NCI-H748 (cell line): ENCODE measurements at regions not wholly inside any gene's neighbourhood (a gene's known extent, or its start where the extent isn't known, plus 50 kb on each side); places are given as distances from the start of the nearest gene placed in this dataset.
"Not testable (repeated sequence)": the region's sequence is repeated elsewhere in the genome, so short reads cannot be mapped to it uniquely, and the experiment has no call there.

Source experiments
- DNase-seq: peaks from one replicate; lab custom pipeline; 2025; ENCODE audit not compliant: unreplicated experiment; lab: John Stamatoyannopoulos, UW

DNA sequence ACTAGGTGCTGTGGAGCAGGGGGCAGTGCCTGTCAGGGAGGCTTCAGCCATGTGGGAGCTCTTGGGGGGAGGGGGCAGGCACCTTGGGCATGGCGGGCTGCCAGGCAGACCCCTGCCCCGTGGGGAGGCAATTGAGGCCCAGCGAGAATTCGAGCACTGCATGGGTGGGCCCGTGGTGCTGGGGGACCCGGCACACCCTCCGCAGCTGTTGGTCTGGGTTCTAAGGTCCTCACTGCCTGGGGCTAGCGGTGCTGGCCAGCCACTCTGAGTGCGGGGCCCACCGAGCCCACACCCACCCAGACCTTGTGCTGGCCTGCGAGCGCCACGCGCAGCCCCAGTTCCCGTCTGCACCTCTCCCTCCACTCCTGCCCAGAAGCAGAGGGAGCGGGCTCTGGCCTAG lies 835.5 kb upstream of the CNTN5 start:
- DNase-seq, result no peak

DNA sequence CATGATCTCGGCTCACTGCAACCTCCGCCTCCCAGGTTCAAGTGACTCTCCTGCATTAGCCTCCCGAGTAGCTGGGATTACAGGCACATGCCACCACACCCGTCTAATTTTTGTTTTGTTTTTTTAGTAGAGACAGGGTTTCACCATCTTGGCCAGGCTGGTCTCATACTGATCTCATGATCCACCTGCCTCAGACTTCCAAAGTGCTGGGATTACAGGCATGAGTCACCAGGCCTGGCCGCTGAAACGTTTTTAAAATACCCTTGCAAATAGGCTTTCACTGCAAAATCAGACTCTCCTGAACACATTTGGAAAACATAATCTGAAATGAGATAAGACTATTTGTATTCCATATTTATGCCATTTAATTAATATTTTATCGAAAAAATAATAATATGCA lies 826.1 kb upstream of the CNTN5 start:
- DNase-seq, result no peak

DNA sequence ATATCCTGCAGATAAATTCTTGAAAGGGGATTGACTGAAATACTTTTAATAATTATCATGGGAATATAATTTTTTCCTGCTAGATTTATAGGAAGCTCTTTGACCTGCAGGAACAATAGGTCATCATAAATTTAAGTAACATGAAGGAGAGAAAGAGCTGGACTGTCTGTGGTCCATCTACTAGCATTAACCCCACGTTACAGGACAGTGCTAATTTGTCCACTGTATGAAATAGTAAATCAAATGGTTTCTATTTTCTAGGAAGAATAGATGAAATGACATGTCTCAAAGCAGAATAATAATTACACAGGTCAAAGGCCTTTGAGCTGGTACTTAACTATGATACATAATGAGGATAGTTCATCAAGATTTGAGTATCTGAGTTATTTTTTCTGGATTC lies 825.4 kb upstream of the CNTN5 start:
- no peak for DNase-seq

DNA sequence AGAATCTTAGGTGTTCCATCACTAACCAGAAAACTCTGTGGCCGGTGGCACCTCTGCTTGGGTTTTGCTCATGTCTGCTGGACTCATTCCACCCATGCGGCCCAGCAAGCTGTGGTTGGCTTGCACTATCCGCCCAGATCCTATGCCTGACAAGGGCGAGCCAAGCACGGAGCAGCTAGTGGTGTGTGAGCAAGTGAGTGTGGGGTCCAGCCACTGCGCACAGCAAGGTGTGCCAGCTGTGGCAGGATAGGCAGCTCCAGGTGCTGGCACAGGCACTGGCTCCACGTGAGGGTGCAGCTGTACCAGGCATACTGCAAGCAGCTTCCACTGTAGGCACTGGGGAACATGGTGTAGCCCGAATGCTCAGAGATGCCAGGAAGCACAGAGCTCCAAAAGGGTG lies 813.7 kb upstream of the CNTN5 start:
- no peak for DNase-seq

DNA sequence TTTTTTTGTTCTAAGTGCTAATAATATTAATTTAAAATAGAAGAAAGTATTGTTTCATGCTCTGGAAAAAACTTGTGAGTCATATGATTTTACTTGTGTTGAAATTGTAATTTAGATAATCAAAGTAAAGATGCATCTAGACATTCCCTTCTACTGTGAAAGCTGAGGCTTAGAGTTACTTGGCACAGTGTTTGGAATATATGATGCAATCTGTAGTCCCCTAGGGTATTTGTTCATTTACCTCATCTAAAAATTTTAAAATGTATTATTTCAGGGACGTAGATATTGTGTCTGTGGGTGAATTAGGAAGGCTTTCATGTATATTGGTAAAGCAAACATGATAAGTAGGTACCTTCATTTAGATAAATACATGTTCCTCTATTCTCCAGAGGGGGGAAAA lies 793.5 kb upstream of the CNTN5 start:
- DNase-seq, result no peak

DNA sequence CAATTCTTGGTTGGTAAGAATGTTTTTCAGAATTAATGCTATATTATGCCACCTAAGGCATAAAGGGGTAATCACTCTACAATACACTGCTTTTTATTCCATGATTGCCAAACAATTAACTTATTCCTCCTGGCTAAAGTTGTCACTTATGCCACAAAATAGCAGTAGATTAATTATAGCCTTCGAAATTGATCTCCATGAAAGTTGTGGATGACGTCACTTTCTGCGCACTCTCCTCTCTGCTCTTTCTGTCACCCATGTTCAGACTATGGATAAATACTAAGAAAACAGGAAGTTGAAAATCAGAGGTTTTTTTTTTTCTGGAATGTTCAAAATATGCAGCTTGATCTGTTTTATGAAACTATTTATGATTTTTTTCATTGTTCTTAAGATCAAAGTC lies 790.1 kb upstream of the CNTN5 start:
- DNase-seq, result no peak

DNA sequence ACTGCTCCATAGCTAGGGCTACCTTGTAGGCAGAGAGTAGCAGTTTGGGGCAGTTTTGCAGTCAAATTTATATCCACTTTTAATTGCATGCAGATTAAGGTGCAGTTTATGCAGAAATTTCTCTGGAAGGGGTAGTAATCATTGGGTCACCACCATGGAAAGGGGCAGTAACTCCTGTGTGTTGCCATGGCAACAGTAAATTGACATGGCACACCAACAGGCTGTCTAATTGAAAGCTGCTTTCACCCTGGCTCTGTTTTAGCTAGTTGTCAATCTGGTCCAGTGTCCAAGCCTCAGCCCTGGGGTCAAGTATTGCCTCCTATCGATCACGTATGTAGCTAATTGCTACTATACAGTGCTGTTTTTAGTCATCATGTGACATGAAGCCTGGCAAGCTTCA lies 786.1 kb upstream of the CNTN5 start:
- DNase-seq, result peak; percentile 42

DNA sequence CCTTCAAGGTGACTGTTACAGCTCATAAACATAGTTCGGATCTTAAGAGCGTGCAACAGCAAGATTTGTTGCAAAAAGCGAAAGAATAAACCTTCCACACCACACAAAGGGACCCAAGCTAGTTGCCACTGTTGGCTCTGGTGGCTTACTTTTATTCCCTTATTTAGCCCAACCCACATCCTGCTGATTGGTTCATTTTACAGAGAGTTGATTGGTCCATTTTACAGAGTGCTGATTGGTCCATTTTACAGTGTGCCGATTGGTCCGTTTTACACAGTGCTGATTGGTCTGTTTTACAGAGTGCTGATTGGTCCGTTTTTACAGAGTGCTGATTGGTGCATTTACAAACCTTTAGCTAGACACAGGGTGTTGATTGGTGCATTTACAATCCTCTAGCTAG lies 776.9 kb upstream of the CNTN5 start:
- no peak for DNase-seq

DNA sequence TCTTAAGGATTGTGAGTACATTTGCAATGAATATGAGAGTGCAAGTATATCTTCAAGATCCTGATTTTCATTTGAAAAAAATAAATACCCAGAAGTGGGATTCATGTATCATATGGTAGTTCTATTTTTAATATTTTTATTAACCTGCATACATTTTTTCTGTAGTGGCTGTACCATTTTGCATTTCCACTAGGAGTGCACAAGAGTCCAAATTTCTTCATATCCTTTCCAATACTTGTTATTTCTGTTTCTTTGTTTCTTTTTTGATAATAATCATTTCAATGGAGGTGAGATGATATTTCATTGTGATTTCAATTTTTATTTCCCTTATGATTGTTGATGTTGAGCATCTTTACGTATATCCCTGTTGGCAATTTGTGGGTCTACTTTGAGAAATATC lies 759.8 kb upstream of the CNTN5 start:
- DNase-seq, result no peak

DNA sequence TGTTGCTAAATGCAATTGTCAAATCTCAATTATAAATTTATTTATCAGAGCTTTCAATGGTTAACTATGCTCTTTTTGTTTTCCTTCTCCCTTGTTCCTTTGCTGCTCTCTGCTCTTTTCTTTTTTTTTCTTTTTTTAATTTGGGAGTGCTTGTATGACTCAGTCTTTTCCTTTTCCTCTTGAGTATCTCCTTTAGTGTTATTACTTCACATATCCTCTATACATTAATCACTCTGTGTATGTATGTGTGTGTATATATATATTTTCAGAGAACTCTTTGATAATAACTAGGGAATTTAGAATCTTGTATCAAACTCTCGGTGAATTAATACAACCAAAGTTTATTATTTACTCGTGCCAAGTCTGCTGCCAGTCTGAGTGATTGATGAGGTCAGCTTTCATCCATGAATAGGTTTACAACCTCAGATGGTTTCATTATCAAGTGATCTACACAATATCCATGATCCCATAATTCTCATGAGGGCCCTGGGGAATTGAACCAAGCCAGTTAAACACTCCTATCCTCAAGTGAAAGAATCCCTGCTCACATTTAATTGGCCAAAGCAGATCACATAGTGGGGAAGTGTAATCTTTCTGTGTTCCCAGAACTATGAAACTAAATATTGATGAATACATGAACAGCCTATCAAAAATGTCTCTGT lies 743.4 kb upstream of the CNTN5 start:
- DNase-seq, result no peak

DNA sequence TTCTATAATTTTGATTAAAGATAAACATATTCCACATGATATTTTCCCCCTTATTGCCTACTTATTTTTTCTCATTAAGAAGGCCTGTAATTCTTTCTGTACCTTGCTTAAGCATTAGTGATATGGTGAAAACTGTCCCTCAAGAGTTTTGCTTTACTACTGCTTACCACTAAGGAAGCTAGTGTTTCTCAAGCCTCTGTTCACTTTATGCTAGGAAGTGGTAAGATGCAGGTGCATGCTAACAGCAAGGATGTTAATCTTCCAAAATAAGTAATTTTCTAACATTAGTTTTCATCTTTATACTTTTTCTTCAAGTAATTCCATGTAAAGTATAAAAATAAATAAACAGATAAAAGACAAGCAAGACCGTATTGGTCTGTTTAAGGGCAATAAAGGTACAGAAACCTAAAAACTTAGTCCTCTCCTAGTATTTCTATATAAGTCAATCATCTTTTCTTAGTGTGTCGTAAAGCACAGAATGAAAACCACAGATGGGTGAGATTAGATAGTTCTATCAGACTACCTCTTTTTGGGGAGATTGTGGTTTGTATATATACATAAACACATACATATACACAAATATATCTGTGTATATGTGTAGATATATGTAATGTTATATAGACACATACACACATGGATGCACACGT lies 731.0 kb upstream of the CNTN5 start:
- DNase-seq, result no peak

DNA sequence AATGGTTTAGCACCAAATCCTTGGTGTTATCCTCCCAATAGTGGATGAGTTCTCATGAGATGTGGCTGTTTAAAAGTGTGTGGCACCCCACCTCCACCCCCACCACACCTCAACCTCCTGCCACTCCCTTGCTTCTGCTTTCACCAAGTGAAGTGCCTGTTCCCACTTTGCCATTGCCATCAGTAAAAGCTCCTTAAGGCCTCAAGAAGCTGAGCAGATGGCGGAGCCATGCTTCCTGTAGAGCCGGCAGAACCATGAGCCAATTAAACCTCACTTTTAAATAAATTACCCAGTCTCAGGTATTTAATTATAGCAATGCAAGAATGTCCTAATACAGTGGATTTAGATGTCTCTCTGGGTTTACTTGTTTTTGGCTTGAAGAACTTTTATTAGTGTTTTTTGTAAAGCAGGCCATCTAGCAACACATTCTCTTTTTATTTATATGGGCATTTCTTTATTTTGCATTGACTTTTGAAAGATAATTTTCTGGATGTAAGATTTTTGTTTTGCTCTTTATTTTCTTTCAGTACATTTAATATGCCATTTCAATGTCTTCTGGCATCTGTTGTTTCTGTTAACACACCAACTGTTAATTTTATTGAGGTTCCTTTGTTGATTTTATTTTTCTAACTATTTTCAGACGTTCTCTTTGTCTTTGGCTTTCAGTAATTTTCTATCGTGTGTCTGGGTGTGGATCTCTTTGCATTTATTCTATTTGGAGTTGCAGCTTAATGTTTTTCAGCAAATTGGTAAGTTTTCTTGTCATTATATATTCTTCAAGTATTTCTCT lies 724.5 kb upstream of the CNTN5 start:
- no peak for DNase-seq

DNA sequence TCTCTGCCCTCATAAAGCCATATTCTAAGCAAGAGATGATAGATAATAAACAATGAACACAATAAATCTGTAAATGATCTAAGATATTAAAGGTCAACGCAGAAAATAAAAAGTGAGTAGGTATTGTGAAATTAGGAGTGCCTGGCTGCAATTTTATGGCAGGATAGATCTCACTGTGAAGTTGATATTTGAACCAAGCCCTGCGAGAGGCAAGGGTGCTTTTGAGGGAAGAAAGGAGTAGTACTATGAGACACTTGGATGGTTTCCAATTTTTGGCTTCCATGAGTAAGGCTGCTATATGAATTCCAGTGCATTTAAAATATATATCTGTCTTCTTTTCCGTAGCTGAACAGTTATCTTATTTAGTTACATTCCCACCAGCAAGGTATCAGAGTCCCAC lies 720.0 kb upstream of the CNTN5 start:
- DNase-seq, result no peak

DNA sequence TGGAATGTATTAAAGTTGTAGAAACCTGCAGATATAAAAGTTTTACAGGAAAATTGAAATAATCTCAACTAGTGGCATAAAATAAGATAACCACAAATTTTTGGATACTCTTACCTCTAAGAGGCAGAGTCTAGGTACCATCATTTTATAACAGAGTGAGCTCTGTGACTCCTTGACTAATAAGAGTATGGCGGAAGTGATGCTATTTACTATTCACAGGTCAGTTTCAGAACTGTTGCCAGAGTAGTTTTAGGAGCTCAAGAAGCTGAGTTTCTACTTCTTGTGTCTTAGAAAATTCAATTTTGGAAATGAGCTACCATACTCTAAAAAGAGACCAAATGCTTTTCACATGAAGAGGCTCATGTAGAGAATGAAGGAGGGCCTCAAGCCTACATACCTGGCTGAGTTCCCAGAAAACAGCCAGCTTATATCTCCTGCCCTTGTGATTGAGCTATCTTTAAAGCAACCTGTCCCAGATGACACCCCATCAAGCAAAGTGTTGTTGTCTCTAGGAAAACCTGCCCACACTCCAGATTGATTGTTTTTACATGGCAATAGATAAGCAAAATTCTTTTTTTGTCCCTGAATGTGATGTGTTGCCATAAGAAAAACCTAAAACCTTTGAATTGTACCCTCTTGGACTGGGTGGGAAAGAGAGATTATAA lies 712.8 kb upstream of the CNTN5 start:
- no peak for DNase-seq

DNA sequence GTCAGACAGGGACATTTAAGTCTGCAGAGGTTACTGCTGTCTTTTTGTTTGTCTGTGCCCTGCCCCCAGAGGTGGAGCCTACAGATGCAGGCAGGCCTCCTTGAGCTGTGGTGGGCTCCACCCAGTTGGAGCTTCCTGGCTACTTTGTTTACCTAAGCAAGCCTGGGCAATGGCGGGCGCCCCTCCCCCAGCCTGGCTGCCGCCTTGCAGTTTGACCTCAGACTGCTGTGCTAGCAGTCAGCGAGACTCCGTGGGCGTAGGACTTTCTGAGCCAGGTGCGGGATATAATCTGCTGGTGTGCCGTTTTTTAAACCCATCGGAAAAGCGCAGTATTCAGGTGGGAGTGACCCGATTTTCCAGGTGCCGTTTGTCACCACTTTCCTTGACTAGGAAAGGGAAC lies 690.4 kb upstream of the CNTN5 start:
- not testable (repeated sequence) for DNase-seq

DNA sequence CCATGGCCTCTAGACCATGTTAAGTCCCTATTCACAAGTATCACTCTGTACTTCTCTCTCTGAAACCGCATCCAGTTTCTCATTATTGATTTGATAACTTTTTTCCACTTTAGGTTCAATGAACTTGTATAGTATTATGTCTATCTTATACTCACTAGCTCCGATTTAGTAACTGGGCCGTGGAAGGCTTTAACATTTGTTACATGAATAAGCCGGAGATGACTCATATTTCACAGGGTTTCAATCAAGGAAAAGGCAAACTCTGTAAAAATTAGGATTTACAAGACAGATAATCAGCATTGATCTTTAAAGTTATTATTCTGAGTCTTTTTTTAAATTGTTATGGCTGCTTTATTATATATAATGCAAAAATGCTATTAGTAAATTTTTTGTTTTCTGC lies 662.2 kb upstream of the CNTN5 start:
- DNase-seq, result no peak

DNA sequence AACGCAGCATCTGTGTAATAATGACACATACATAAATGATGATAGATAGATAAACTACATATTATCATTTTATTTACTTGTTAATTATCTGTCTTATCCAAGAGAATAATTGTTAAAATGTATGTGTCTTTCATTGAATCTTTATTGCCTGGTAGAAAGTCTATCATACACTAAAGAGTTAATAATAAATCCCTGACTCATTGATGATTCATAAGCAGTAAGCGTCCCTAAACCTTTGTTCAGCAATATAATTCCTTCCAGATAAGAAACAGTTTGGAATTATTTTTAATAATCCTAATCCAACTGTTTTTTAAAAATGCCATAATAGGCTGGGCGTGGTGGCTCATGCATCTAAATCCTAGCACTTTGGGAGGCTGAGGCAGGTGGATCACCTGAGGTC lies 655.6 kb upstream of the CNTN5 start:
- no peak for DNase-seq

DNA sequence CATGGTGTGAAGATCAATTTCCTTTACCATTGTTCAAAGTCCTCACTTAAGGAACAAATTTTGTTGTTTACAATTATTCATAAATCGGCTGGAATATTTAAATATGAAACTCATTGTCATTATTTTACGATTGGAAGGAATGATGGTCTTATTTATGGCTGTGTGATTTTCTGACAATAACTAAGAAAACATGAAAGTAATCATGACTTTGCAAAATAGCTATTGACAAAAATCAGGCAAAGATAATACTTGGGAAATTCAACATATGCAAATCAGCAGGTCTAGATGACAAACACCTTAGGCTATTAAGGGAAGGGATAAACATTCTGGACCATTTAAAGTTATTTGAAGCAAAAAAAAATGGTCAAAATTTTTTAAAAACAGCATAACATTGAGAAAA lies 654.8 kb upstream of the CNTN5 start:
- no peak for DNase-seq

DNA sequence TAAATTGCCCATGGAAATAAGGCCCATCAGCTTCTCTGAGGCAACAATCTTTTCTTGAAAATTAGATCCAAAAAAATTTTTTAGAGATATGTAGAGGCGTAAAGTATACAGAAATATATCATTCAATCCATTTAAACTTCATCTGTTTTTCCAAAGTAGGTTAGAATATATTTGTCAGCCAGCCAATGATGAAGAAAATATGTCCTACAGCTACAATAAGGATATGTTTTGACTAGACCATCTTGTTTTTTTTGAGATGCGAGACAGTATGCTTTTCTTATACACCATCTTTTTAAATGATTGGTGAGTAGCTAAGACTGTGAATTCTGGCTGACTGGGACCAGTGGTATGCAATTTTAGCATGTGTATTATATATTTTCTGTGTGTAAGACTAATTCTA lies 630.4 kb upstream of the CNTN5 start:
- DNase-seq, result no peak

DNA sequence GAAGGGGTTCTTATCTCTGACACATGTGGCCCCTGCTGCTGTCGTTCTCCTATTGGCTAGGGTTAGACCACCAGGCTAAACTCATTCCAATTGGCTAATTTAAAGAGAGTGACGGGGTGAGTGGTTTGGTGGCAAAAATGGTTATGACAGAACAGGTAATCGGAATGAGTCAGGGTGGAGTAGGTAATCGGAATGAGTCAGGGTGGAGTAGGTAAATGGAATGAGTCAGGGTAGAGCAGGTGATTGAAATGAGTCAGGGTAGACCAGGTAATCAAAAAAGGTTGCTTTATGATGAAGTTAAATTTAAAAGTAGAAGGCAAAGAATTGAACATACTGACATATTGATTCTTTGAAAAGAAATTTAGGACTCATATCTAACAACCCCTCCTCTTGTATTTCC lies 626.2 kb upstream of the CNTN5 start:
- not testable (repeated sequence) for DNase-seq

DNA sequence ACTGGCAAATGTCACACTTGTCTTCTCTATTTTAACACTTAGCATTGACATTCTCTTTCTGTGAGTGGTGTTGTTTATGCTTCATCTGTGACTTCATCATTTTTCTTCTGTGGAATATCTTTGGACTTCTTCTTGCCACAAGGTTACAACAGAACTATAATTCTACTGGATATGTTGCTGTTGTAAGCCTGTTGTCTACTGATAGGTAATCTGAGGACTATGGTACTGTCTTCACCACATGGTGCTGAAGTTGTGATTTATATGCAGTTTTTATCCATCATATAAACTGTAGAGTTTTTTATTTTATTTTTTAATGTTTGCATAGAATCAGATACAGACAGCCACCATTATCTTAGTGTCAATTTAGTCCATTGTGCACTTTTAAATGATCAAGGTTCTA lies 622.2 kb upstream of the CNTN5 start:
- no peak for DNase-seq

DNA sequence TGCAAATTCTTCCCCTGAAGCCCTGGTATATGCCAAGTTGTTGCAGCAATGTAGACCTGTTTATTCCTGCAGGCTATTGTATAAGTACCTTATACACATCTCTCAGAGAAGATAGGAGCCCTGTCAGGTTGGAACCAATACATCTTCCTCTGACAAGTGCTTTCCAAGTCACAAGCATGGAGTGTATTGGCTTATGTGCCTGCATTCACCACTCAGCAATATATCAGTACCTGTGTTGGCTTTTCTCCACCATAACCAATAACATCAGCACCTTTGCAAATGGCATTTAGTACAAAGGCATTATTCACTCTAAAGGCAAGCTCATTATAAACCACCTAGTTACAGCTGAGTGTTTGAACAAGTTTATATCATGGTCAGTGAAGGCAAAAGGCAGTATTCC lies 611.7 kb upstream of the CNTN5 start:
- peak; percentile 22 for DNase-seq
